C4-2B (cell line): ENCODE measurements at regions not wholly inside any gene's neighbourhood (a gene's known extent, or its start where the extent isn't known, plus 50 kb on each side); places are given as distances from the start of the nearest gene placed in this dataset.

Experiments used
- CTCF ChIP-seq: fragments of 450-650 bp; conservative IDR thresholded peaks from 2 replicates; pipeline ENCODE4 v1.5.1; 2017; ENCODE audit warnings: mild to moderate bottlenecking
- ZFX ChIP-seq: fragments of 450-650 bp; IDR thresholded peaks from 2 replicates; pipeline ENCODE4 v1.6.1; 2017

- no peak for TF ChIP-seq CTCF
- TF ChIP-seq ZFX: no peak
Measured at GRCh38 chr12:13853471-13853870, 127.9 kb downstream of the GRIN2B start.
